ENCODE measurements at regions not wholly inside any gene's neighbourhood (a gene's known extent, or its start where the extent isn't known, plus 50 kb on each side); places are given as distances from the start of the nearest gene placed in this dataset.

DNA sequence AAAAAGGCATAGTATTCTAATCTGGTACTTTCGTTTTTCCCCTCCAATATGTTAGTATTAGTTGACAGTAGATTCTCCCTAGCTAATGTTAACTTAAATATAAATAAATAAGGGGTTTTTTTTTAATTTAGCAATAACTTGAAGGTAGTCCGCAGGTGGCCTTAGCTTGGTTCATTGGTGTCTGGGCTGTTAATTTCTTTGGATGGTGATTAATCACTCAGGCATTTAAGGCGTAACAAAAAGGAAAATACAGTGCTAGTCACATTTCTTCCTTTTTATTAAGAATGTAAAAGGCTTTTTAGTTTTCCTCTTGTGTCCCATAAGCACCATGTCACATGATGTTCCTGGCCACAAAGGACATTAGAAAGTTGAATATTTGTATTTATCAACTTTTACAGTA is 161.0 kb upstream of the POT1 start:
- Histone ChIP-seq H3K27ac (no peak overlapping the region), H3K4me3 (no peak overlapping the region), H3K9me3 (ENCODE audit: low read depth) (no peaks in the 10 kb centered on the region), H3K4me1 (no peaks in the 10 kb centered on the region), H2AFZ (replicated peaks) (no peak overlapping the region), H4K20me1 (ENCODE audit: low read depth) (no peaks in the 10 kb centered on the region), H3K4me2 (no peak overlapping the region), H3K27me3 (no peaks in the 10 kb centered on the region), H3F3A (ENCODE audit: low read depth) (no peaks in the 10 kb centered on the region), H3K9ac (no peak overlapping the region), H3K79me2 (ENCODE audit: low read depth) (no peaks in the 10 kb centered on the region), H3K36me3 (no peaks in the 10 kb centered on the region)
- DNase-seq (ENCODE audit: low spot score), result no peak
- Mint-ChIP-seq H3K9me3 (no peaks in the 10 kb centered on the region), H3K27me3 (ENCODE audit: insufficient read depth, low read depth) (peaks cover 3% of the 10 kb centered on the region), H3K27ac (no peak overlapping the region), H3K36me3 (no peaks in the 10 kb centered on the region), H3K4me1 (no peaks in the 10 kb centered on the region), H3K4me3 (no peak overlapping the region)
- TF ChIP-seq EZH2phosphoT487 (IDR thresholded peaks at IDR 0.05), result no peak
- TF ChIP-seq, protein P1, sequence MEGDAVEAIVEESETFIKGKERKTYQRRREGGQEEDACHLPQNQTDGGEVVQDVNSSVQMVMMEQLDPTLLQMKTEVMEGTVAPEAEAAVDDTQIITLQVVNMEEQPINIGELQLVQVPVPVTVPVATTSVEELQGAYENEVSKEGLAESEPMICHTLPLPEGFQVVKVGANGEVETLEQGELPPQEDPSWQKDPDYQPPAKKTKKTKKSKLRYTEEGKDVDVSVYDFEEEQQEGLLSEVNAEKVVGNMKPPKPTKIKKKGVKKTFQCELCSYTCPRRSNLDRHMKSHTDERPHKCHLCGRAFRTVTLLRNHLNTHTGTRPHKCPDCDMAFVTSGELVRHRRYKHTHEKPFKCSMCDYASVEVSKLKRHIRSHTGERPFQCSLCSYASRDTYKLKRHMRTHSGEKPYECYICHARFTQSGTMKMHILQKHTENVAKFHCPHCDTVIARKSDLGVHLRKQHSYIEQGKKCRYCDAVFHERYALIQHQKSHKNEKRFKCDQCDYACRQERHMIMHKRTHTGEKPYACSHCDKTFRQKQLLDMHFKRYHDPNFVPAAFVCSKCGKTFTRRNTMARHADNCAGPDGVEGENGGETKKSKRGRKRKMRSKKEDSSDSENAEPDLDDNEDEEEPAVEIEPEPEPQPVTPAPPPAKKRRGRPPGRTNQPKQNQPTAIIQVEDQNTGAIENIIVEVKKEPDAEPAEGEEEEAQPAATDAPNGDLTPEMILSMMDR (IDR thresholded peaks at IDR 0.05), result no peak
- TF ChIP-seq EZH2 (IDR thresholded peaks at IDR 0.05), result no peak

DNA sequence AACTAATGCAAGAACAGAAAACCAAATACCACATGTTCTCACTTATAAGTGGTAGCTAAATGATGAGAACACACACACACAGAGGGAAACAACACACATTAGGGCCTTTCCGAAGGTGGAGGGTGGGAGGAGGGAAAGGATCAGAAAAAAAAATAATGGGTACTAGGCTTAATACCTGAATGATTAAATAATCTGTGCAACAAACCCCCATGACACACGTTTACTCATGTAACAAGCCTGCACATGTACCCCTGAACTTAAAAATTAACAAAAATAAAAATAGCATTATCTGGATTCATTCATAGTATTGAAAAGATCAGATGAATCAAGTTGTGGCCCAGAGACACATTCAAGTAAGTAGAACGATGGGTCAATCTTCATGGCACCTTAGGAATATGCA is 159.5 kb upstream of the POT1 start:
- Histone ChIP-seq H3K4me2 (no peak overlapping the region), H3F3A (ENCODE audit: low read depth) (no peaks in the 10 kb centered on the region), H3K27me3 (no peaks in the 10 kb centered on the region), H3K4me3 (no peak overlapping the region), H3K9ac (no peak overlapping the region), H2AFZ (replicated peaks) (no peak overlapping the region), H3K36me3 (no peaks in the 10 kb centered on the region), H3K4me1 (no peaks in the 10 kb centered on the region), H4K20me1 (ENCODE audit: low read depth) (no peaks in the 10 kb centered on the region), H3K9me3 (ENCODE audit: low read depth) (no peaks in the 10 kb centered on the region), H3K79me2 (ENCODE audit: low read depth) (no peaks in the 10 kb centered on the region), H3K27ac (no peak overlapping the region)
- DNase-seq (ENCODE audit: low spot score), result no peak
- H3K27ac Mint-ChIP-seq, result no peak overlapping the region
- no peaks in the 10 kb centered on the region for H3K36me3 Mint-ChIP-seq
- H3K9me3 Mint-ChIP-seq, result no peaks in the 10 kb centered on the region
- peaks cover 3% of the 10 kb centered on the region for H3K27me3 Mint-ChIP-seq (ENCODE audit: insufficient read depth, low read depth)
- no peak overlapping the region for H3K4me3 Mint-ChIP-seq
- no peaks in the 10 kb centered on the region for H3K4me1 Mint-ChIP-seq
- TF ChIP-seq, protein P1 (IDR thresholded peaks at IDR 0.05), result no peak
- TF ChIP-seq EZH2 (IDR thresholded peaks at IDR 0.05), result no peak
- no peak for TF ChIP-seq EZH2phosphoT487 (IDR thresholded peaks at IDR 0.05)

GRCh38 chr7:125088555-125088954 is 158.9 kb upstream of the POT1 start:
- Histone ChIP-seq H3F3A (ENCODE audit: low read depth) (no peaks in the 10 kb centered on the region), H3K36me3 (no peaks in the 10 kb centered on the region), H3K4me3 (no peak overlapping the region), H3K27ac (no peak overlapping the region), H3K79me2 (ENCODE audit: low read depth) (no peaks in the 10 kb centered on the region), H3K9me3 (ENCODE audit: low read depth) (no peaks in the 10 kb centered on the region), H3K4me2 (no peak overlapping the region), H3K9ac (no peak overlapping the region), H3K27me3 (no peaks in the 10 kb centered on the region), H2AFZ (replicated peaks) (no peak overlapping the region), H3K4me1 (no peaks in the 10 kb centered on the region), H4K20me1 (ENCODE audit: low read depth) (no peaks in the 10 kb centered on the region)
- no peak for DNase-seq (ENCODE audit: low spot score)
- no peak overlapping the region for H3K4me3 Mint-ChIP-seq
- H3K9me3 Mint-ChIP-seq, result no peaks in the 10 kb centered on the region
- TF ChIP-seq EZH2 (IDR thresholded peaks at IDR 0.05), result no peak
- no peak overlapping the region for H3K27ac Mint-ChIP-seq
- H3K36me3 Mint-ChIP-seq, result no peaks in the 10 kb centered on the region
- H3K4me1 Mint-ChIP-seq, result no peaks in the 10 kb centered on the region
- H3K27me3 Mint-ChIP-seq (ENCODE audit: insufficient read depth, low read depth), result peaks cover 3% of the 10 kb centered on the region

- H3K4me2 ChIP-seq, result no peak overlapping the region
- Mint-ChIP-seq H3K27ac (no peak overlapping the region), H3K27me3 (ENCODE audit: insufficient read depth, low read depth) (peaks cover 3% of the 10 kb centered on the region), H3K36me3 (no peaks in the 10 kb centered on the region), H3K4me1 (no peaks in the 10 kb centered on the region), H3K9me3 (no peaks in the 10 kb centered on the region), H3K4me3 (no peak overlapping the region)
- H2AFZ ChIP-seq (replicated peaks), result no peak overlapping the region
- DNase-seq (ENCODE audit: low spot score), result no peak
- no peak overlapping the region for H3K4me3 ChIP-seq
- H3K4me1 ChIP-seq, result no peaks in the 10 kb centered on the region
- no peaks in the 10 kb centered on the region for H4K20me1 ChIP-seq (ENCODE audit: low read depth)
- no peak overlapping the region for H3K9ac ChIP-seq
- TF ChIP-seq EZH2phosphoT487 (IDR thresholded peaks at IDR 0.05), result no peak
- TF ChIP-seq, protein P1 (IDR thresholded peaks at IDR 0.05), result no peak
- no peak for TF ChIP-seq EZH2 (IDR thresholded peaks at IDR 0.05)
- H3K36me3 ChIP-seq, result no peaks in the 10 kb centered on the region
- no peak overlapping the region for H3K27ac ChIP-seq
- no peaks in the 10 kb centered on the region for H3K27me3 ChIP-seq
- no peaks in the 10 kb centered on the region for H3F3A ChIP-seq (ENCODE audit: low read depth)
- H3K79me2 ChIP-seq (ENCODE audit: low read depth), result no peaks in the 10 kb centered on the region
- H3K9me3 ChIP-seq (ENCODE audit: low read depth), result no peaks in the 10 kb centered on the region
Measured at GRCh38 chr7:125085084-125085483, 155.5 kb upstream of the POT1 start.
